Keratinocyte (primary cell): ENCODE measurements at regions not wholly inside any gene's neighbourhood (a gene's known extent, or its start where the extent isn't known, plus 50 kb on each side); places are given as distances from the start of the nearest gene placed in this dataset.

Experiments
- DNase-seq: peaks from one replicate; pipeline ENCODE4 v3.0.0-alpha.2; 2011; ENCODE audit warnings: low read depth, missing footprints, low spot score
- FAIRE-seq: peaks from 2 replicates; lab custom pipeline; 2011; peaks lifted over from hg19 to GRCh38; lab: Jason Lieb, UNC
- H2AFZ ChIP-seq: 2 replicates; pipeline ENCODE4 v1.6.0; 2012; ENCODE audit warnings: low read length, control low read depth, inconsistent platforms; ENCODE audit not compliant: control insufficient read depth
- H3K27ac ChIP-seq: 2 replicates; pipeline ENCODE4 v1.5.1; 2011; ENCODE audit warnings: low read length; ENCODE audit not compliant: control insufficient read depth, insufficient read depth
- H3K27me3 ChIP-seq: 3 replicates; pipeline ENCODE4 v1.6.0; 2011; ENCODE audit warnings: low read length; ENCODE audit not compliant: control insufficient read depth, insufficient read depth; ENCODE audit errors: extremely low read depth
- H3K36me3 ChIP-seq, 2 experiments: 2 replicates in 1 of 2; 3 replicates in 1 of 2; pipeline ENCODE4 v1.5.1; 2011; ENCODE audit warnings: low read length in 2 of 2, mild to moderate bottlenecking in 1 of 2; ENCODE audit not compliant: control insufficient read depth in 2 of 2, insufficient read depth in 2 of 2; ENCODE audit errors: extremely low read depth in 1 of 2
- H3K4me1 ChIP-seq: 3 replicates; pipeline ENCODE4 v1.5.1; 2011; ENCODE audit warnings: low read length; ENCODE audit not compliant: control insufficient read depth, insufficient read depth; ENCODE audit errors: extremely low read depth
- H3K4me2 ChIP-seq: 3 replicates; pipeline ENCODE4 v1.6.0; 2011; ENCODE audit warnings: low read depth, low read length; ENCODE audit not compliant: control insufficient read depth, insufficient read depth; ENCODE audit errors: extremely low read depth
- H3K4me3 ChIP-seq, 3 experiments: fragments of 200-600 bp in 1 of 3; sonication (generic) in 1 of 3; 2 replicates in 2 of 3; 3 replicates in 1 of 3; pipeline ENCODE4 v1.5.1; 2011 to 2016; ENCODE audit warnings: low read length in 3 of 3, mild to moderate bottlenecking in 3 of 3, control low read depth in 2 of 3, inconsistent platforms in 1 of 3, low read depth in 1 of 3, mixed read lengths in 1 of 3, mixed run types in 1 of 3, moderate library complexity in 1 of 3; ENCODE audit not compliant: control insufficient read depth in 2 of 3, insufficient read depth in 2 of 3; ENCODE audit errors: extremely low read depth in 1 of 3
- H3K79me2 ChIP-seq: 2 replicates; pipeline ENCODE4 v1.6.0; 2012; ENCODE audit warnings: low read length; ENCODE audit not compliant: control insufficient read depth, insufficient read depth
- H3K9ac ChIP-seq: 3 replicates; pipeline ENCODE4 v1.6.0; 2011; ENCODE audit warnings: low read length; ENCODE audit not compliant: control insufficient read depth, insufficient read depth; ENCODE audit errors: extremely low read depth
- H3K9me1 ChIP-seq: 3 replicates; pipeline ENCODE4 v1.6.0; 2011; ENCODE audit warnings: low read length; ENCODE audit not compliant: control insufficient read depth, insufficient read depth; ENCODE audit errors: extremely low read depth
- H3K9me3 ChIP-seq: 2 replicates; pipeline ENCODE4 v1.5.1; 2012; ENCODE audit warnings: low read depth, low read length; ENCODE audit not compliant: control insufficient read depth
- H4K20me1 ChIP-seq: 3 replicates; pipeline ENCODE4 v1.6.0; 2011; ENCODE audit warnings: low read length; ENCODE audit not compliant: control insufficient read depth, insufficient read depth; ENCODE audit errors: extremely low read depth
- CTCF ChIP-seq, 3 experiments: IDR thresholded peaks in 1 of 3; conservative IDR thresholded peaks in 1 of 3; optimal IDR thresholded peaks in 1 of 3; 2 replicates in 2 of 3; 3 replicates in 1 of 3; pipeline versions ENCODE3 to v1.5.1; 2011; ENCODE audit warnings: low read length in 3 of 3, mild to moderate bottlenecking in 3 of 3, moderate library complexity in 2 of 3, control low read depth in 1 of 3, inconsistent platforms in 1 of 3; ENCODE audit not compliant: insufficient read depth in 2 of 3; ENCODE audit errors: extremely low read depth in 1 of 3
- EZH2 ChIP-seq: IDR thresholded peaks from one replicate; pipeline ENCODE4 v1.6.1; 2012; ENCODE audit warnings: inconsistent platforms, mild to moderate bottlenecking, low read length, moderate library complexity
- dilution Hi-C: fragments of 300-500 bp; cut with MboI; formaldehyde crosslinking; loops from one replicate; pipeline ENCODE4 v1.7.0; 2020; ENCODE audit warnings: low sequenced_read_pairs; ENCODE audit not compliant: extremely low pct_ligation_motif_present

- no peaks in the 10 kb centered on the region for H3K36me3 ChIP-seq
- no peaks in the 10 kb centered on the region for H3K27me3 ChIP-seq
- H3K79me2 ChIP-seq: no peaks in the 10 kb centered on the region
- no peaks in the 10 kb centered on the region for H4K20me1 ChIP-seq
- H3K4me1 ChIP-seq: no peaks in the 10 kb centered on the region
- H3K4me3 ChIP-seq: no peak overlapping the region
- H3K4me2 ChIP-seq: no peak overlapping the region
- DNase-seq (no peak), FAIRE-seq (no peak)
- H3K27ac ChIP-seq: no peak overlapping the region
- no peak overlapping the region for H3K9ac ChIP-seq
- no peak overlapping the region for H2AFZ ChIP-seq
- dilution Hi-C loops: no loop called here
- TF ChIP-seq CTCF (optimal IDR thresholded peaks at IDR 0.05 in 1 of 3, IDR thresholded peaks at IDR 0.05 in 1 of 3, conservative IDR thresholded peaks at IDR 0.05 in 1 of 3; ENCODE audit: extremely low read depth in 1 of 3, insufficient read depth in 2 of 3, low read length in 3 of 3) (no peak), EZH2 (no peak)
- no peaks in the 10 kb centered on the region for H3K9me1 ChIP-seq
- no peaks in the 10 kb centered on the region for H3K9me3 ChIP-seq
Measured at GRCh38 chr1:5516756-5517155, 475.5 kb downstream of the NPHP4 start.

GRCh38 chr1:5515501-5515900, 476.7 kb downstream of the NPHP4 start:
- no peak for DNase-seq
- dilution Hi-C loops: no loop called here

More at GRCh38 chr1:5515501-5515900, 476.7 kb downstream of the NPHP4 start:
- H3K36me3 ChIP-seq: no peaks in the 10 kb centered on the region
- H3K9ac ChIP-seq: no peak overlapping the region
- H3K4me3 ChIP-seq: no peak overlapping the region
- H3K27me3 ChIP-seq: no peaks in the 10 kb centered on the region
- H3K4me1 ChIP-seq: no peaks in the 10 kb centered on the region
- H3K9me1 ChIP-seq: no peaks in the 10 kb centered on the region
- no peak overlapping the region for H3K27ac ChIP-seq
- H2AFZ ChIP-seq: no peak overlapping the region
- FAIRE-seq: no peak
- no peak overlapping the region for H3K4me2 ChIP-seq
- no peaks in the 10 kb centered on the region for H3K9me3 ChIP-seq
- TF ChIP-seq EZH2 (no peak), CTCF (optimal IDR thresholded peaks at IDR 0.05 in 1 of 3, IDR thresholded peaks at IDR 0.05 in 1 of 3, conservative IDR thresholded peaks at IDR 0.05 in 1 of 3; ENCODE audit: extremely low read depth in 1 of 3, insufficient read depth in 2 of 3, low read length in 3 of 3) (no peak)
- no peaks in the 10 kb centered on the region for H4K20me1 ChIP-seq
- no peaks in the 10 kb centered on the region for H3K79me2 ChIP-seq
